GM21717 (cell line): ENCODE measurements at regions not wholly inside any gene's neighbourhood (a gene's known extent, or its start where the extent isn't known, plus 50 kb on each side); places are given as distances from the start of the nearest gene placed in this dataset.

Experiments used
- ATAC-seq: cut with Tn5 transposase; IDR thresholded peaks from one replicate; pipeline ENCODE4 v1.9.1; 2021; ENCODE audit warnings: mild to moderate bottlenecking, moderate library complexity; ENCODE audit not compliant: unreplicated experiment

GRCh38 chr1:67558449-67559193 lies 126.4 kb upstream of the GADD45A start:
- no peak for ATAC-seq

DNA sequence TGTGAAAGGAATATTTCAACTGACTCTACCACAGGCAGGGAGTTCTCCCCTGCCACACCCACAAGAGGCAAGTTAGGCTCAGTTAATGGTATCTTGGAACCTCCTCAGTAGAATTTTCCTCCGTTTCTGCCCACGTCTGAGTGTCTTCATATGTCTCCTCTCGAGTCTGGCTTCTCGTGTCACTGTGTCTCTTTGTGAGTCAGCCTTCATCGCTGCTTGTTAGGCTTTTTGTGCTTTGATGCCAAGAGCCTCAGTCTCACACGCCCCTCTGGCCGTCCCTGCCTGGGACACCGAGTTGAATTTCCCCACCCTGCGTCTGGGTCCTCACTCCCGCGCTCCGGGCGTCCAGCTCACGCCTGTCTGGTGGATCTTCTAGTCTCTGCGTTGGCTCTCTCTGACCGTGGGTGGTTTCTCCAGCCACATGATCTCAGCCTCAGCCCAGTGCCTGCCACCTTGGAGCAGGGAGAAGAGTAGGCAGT lies 125.7 kb upstream of the GADD45A start:
- no peak for ATAC-seq

DNA sequence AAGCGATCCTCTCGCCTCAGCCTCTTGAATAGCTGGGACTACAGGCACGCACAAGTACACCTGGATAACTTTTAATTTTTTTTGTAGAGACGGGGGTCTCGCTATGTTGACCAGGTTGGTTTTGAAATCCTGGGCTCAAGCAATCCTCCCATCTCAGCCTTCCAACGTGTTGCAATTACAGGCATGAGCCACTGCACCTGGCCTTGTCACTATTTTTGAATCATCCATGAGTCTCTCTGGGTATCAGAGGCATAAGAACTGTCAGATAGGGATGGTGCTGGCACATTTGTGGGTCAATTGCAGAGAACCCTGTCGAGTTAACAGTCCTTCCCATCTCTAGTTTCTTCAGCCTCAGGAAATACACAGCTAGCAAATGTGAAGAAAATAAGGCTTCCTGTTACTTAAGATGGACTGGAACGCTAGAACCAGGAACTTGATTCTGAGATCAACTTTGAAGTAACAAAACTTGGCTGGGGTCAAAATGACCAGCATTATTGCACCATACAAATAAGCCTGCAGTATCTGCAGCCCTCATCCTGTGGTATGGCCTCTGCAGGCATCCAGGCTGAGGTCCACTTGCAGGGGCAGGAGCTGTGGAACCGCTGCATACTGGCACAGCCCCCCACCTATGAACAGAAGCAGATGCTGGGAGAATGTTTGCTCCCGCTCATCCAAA lies 124.3 kb upstream of the GADD45A start:
- no peak for ATAC-seq

DNA sequence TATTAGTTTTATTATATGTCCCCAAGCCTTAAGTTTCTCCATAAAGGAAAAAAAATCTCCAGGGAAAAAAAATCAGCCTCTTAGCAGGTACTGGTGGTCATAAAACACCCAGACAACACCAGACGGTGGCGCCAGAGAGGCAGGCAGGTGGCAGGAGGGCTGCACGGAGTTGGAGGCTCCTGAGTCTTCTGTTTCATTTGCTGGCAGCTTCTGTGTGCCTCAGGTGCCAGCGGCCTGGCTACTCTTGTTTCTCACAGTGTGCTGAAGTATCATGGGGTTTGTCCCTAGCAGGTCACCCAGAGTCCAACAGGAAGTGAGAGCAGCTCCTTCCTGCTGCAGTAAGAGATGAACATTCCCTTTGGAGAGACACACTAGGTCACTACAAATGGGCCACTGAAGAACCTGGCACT lies 123.3 kb upstream of the GADD45A start:
- ATAC-seq, result peak; percentile 90

- ATAC-seq, result no peak
Observed at GRCh38 chr1:67563684-67564083, 121.3 kb upstream of the GADD45A start.

GRCh38 chr1:67564193-67564592 lies 120.8 kb upstream of the GADD45A start:
- ATAC-seq, result no peak

GRCh38 chr1:67566803-67567377 lies 118.1 kb upstream of the GADD45A start:
- ATAC-seq, result no peak

DNA sequence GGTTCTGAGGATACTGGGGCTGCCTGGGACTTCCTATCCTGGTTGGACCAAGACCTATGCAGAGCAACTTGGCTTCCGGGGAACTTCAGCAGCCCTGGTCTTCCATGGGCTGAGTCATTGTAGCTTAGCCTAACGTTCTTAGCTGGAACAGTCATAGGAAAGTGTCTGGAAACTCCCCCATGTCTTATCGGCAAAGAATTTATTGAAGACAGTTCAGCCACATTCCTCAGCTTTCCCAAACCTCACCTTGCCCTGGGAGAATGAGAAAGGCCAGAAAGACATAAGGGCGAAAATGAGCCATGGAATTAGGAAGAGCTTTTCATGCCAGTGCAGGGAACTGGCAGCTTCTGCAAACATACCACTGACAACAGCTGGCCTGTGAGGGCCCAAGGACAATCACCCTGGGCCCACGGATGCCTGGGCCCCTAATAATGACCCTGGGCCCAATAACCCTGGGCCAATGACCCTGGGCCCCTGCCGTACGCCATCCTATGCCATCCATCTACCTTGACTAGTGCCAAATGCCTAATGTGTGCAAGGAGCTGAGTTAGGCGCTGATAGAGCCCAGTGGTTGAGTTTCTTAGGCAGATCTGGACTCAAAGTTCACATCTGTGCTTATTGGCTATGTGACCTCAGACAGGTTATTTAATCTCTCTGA lies 114.4 kb upstream of the GADD45A start:
- no peak for ATAC-seq

DNA sequence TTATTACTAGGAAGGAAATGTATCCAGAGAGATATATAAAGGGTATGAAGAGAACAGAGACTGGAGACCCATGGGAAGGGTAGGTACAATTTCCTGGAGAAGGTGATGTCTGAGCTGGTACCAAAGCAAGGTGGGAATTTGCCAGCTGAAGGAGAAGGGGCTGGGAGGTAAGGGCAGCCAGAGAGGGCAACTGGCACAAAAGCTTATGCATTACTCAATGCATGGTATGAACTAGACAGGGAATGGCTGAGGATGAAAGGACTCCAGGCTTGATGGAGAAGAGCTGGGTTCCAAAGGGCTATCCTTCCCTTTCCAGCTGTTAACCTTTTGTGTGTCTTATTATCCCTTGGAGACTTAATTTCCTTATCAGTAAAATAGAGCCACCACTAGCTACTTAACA lies 113.6 kb upstream of the GADD45A start:
- ATAC-seq, result no peak

DNA sequence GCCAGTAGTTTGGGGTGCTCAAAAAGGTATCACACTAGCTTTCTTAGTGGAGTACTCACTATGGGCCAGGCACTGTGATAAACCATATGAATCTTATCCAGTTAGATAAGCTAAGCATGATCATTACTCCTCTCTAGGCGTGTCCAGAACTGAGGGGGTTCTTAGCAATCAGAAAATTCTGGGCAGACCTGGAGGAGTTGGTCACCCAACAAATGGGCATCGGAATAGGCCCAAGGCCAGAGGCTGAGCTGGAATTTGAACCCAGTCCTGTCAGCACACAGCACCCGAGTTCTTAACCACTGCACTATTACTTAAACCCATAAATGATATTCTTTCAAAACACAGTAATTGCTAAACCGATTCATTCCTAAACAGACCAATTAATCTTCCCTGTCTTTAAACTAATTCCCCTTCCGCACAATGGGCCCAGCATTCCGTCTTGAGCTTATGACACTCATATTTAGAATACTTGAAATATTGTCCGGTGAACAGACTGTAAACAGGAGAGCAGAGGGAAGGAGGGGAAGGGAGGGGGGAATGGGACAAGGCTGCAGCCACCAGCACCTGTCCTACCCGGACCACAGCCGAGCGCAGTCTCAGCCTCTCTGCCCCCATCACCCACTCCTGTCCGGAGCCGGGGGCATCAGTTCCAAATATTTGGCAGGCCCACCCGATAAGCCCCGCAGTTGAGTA lies 113.0 kb upstream of the GADD45A start:
- ATAC-seq, result no peak

DNA sequence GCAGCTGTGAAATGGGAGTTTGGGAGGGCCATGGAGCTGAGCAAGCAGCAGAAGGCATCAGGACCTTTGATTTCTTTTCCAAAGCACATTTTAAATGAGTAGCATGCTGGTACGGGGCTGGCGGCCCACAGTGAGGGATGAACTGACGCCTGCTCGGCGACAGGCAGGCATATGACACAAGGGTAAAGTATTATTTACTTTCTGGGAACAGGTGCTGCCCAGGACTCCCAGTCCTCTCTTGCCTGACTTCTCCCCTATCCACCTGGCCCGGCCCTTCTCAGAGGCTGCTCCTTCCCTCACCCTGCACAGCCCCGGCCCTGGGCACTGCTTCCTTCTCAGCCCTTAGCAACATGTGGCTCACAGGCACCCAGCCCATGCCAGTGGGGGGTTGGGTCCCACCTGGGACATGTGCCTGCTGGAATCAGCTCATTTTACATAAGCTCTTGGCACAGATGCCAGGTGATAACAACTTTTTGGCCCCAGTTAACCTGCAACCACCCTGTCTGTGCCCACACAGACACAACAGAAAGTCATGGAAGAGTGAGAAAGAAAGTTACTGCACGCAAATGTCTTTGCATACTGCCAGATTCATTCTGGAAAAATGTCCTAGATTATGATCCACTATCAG lies 112.3 kb upstream of the GADD45A start:
- ATAC-seq, result no peak

DNA sequence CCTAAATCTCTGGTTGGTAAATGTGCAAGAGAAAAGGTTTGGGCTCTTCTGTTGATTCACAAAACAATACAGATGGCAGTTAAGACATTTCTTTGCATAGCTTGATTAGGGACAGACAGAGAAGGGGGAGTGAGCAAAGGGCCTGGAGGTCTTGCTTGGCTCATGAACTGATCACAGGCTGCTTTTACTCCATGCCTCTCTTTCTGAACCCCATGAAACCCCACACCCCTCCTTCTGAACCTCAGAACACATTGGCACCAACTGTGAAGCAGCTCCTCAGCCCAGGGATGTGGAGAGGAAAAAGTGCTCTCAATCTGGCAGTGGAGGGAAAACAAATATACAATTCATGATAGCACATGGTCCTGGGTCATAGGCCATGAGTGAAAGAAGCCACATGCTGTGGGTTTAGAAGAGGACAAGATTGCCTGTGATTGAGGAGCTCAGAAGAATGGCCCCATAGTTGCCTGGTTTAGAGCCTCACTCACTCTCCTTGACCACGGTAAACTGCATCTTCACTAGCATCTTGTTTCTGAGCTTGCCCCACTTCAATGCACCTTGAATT lies 111.6 kb upstream of the GADD45A start:
- no peak for ATAC-seq

- ATAC-seq, result no peak
Observed at GRCh38 chr1:67574221-67574620, 110.8 kb upstream of the GADD45A start.

GRCh38 chr1:67575861-67576260 lies 109.1 kb upstream of the GADD45A start:
- no peak for ATAC-seq

- no peak for ATAC-seq
Observed at GRCh38 chr1:67576474-67576873, 108.5 kb upstream of the GADD45A start.

- no peak for ATAC-seq
Observed at GRCh38 chr1:67577646-67578045, 107.4 kb upstream of the GADD45A start.

GRCh38 chr1:67578397-67579020 lies 106.5 kb upstream of the GADD45A start:
- ATAC-seq, result no peak

- no peak for ATAC-seq
Observed at GRCh38 chr1:67579623-67580394, 105.2 kb upstream of the GADD45A start.
